Subcutaneous abdominal adipose tissue (tissue), 5 donors: ENCODE measurements at regions not wholly inside any gene's neighbourhood (a gene's known extent, or its start where the extent isn't known, plus 50 kb on each side); places are given as distances from the start of the nearest gene placed in this dataset.

Source experiments
- H3K27ac ChIP-seq: one replicate; pipeline ENCODE4 v1.7.0; 2013; ENCODE audit warnings: low read depth, mild to moderate bottlenecking, inconsistent platforms, low read length, moderate library complexity
- H3K27me3 ChIP-seq, 5 donors: one replicate each; pipeline ENCODE4 v1.7.0; 2013; ENCODE audit warnings: low read length in 5 of 5, inconsistent platforms in 1 of 5; ENCODE audit not compliant: control insufficient read depth in 5 of 5, insufficient read depth in 4 of 5
- H3K36me3 ChIP-seq, 5 donors: one replicate each; pipeline ENCODE4 v1.7.0; 2013; ENCODE audit warnings: low read length in 5 of 5; ENCODE audit not compliant: control insufficient read depth in 5 of 5, insufficient read depth in 5 of 5
- H3K4me1 ChIP-seq, 5 donors: one replicate each; pipeline ENCODE4 v1.7.0; 2013; ENCODE audit warnings: low read length in 5 of 5, mild to moderate bottlenecking in 3 of 5, moderate library complexity in 1 of 5; ENCODE audit not compliant: control insufficient read depth in 5 of 5, insufficient read depth in 5 of 5
- H3K4me3 ChIP-seq, 5 donors: one replicate each; pipeline ENCODE4 v1.7.0; 2013; ENCODE audit warnings: low read length in 5 of 5, low read depth in 1 of 5
- H3K9ac ChIP-seq, 5 donors: one replicate each; pipeline ENCODE4 v1.7.0; 2013; ENCODE audit warnings: low read length in 5 of 5, mild to moderate bottlenecking in 4 of 5, moderate library complexity in 3 of 5
- H3K9me3 ChIP-seq, 5 donors: one replicate each; pipeline ENCODE4 v1.7.0; 2013; ENCODE audit warnings: low read length in 5 of 5; ENCODE audit not compliant: control insufficient read depth in 5 of 5
- donor health status: healthy.
- donor health status: healthy.
- donor health status: healthy.
- donor health status: healthy.
- donor health status: healthy.

DNA sequence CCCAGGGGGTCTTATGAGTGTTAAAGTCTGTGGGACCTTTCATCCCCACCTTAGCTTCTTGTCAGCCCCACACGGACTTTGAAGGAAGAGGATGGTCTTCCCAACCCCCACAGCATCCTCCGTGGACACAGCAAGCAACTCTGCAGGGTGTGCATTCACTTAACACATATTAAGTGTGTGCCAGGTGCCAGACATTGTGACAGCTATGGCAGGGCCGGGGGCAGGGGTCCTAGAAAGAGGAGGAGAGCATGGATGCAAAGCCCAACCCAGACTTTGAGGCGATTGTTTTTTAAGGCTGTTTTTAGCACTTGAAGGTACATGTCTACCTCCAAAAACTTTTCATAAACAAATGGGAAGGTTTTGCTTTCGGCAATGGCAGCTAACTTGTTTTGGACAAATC is 121.6 kb upstream of the KCNG1 start:
- peaks cover 0 to 2% (median 0%) of the 10 kb centered on the region in 5 donors for H3K9me3 ChIP-seq
- no peak overlapping the region for H3K9ac ChIP-seq
- no peak overlapping the region for H3K4me3 ChIP-seq
- no peak overlapping the region for H3K27ac ChIP-seq
- H3K36me3 ChIP-seq = no peaks in the 10 kb centered on the region
- H3K4me1 ChIP-seq = no peaks in the 10 kb centered on the region
- peaks cover 4 to 13% (median 10%) of the 10 kb centered on the region in 5 donors for H3K27me3 ChIP-seq

DNA sequence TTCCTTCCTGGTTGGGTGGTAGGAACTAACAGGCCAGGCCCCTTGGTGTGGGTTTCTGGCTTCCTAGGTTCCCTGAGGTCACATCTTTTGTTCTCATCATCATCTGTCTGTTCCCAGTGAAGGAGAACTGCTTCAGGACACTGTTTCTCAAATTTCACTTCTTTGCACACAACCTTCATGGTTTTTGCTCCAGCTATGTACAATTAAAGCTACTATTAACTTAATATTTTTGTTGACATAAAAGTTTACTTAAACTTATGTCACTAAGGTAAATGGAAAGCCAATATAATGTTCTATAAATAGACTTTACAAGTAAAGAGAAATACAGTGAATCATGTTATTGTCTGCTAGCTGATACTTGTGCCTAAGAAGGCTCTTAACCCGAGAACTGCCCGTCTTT is 120.7 kb upstream of the KCNG1 start:
- Histone ChIP-seq H3K27me3 (peaks cover 4 to 13% (median 10%) of the 10 kb centered on the region in 5 donors), H3K36me3 (no peaks in the 10 kb centered on the region), H3K9me3 (peaks cover 0 to 2% (median 0%) of the 10 kb centered on the region in 5 donors), H3K9ac (no peak overlapping the region), H3K4me1 (no peaks in the 10 kb centered on the region), H3K4me3 (no peak overlapping the region), H3K27ac (no peak overlapping the region)

DNA sequence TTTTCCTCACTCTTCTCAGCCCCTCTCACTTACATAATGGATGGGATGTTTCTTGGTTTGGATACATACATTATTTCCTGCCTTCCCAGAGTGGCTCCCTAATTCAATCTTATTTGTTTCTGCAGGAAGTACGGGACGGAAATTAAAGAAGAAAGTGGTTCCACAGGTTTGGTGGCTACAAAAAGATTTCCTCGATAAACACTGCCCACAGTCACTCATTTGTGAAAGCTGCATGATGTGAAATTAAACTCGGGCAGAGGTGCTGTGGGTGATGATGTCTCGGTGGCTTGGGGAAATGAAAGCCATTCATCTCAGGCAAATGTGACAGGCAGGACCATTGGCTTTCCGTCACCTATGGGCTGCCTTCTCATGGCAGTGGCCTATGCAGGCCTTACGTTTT is 119.5 kb upstream of the KCNG1 start:
- Histone ChIP-seq H3K27ac (no peak overlapping the region), H3K4me3 (no peak overlapping the region), H3K9me3 (peaks cover 0 to 2% (median 0%) of the 10 kb centered on the region in 5 donors), H3K36me3 (no peaks in the 10 kb centered on the region), H3K4me1 (no peaks in the 10 kb centered on the region), H3K9ac (no peak overlapping the region), H3K27me3 (peaks cover 4 to 13% (median 10%) of the 10 kb centered on the region in 5 donors)

DNA sequence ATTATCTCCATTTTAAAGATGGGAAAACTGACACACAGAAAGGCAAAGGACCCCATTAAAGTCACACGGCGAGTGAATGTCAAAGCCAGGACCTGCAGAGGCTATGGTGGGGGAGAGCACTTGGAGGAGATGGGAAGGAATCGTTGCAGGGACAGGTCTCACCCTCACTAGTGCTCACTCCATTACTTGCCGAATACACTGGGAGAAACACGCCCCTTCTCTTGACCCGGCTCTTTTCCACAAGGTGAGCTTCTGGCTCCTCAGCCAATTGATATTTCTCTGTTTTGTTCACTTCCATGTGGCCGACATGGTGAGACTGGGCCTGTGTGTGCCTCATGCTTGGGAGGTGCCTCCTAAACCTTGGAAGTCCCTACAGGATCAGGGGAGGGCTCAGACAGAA is 117.8 kb upstream of the KCNG1 start:
- Histone ChIP-seq H3K36me3 (no peaks in the 10 kb centered on the region), H3K9me3 (peaks cover 0 to 2% (median 0%) of the 10 kb centered on the region in 5 donors), H3K27me3 (peaks cover 4 to 13% (median 10%) of the 10 kb centered on the region in 5 donors), H3K4me3 (no peak overlapping the region), H3K4me1 (peaks cover 0 to 4% (median 0%) of the 10 kb centered on the region in 5 donors), H3K9ac (no peak overlapping the region), H3K27ac (no peak overlapping the region)

DNA sequence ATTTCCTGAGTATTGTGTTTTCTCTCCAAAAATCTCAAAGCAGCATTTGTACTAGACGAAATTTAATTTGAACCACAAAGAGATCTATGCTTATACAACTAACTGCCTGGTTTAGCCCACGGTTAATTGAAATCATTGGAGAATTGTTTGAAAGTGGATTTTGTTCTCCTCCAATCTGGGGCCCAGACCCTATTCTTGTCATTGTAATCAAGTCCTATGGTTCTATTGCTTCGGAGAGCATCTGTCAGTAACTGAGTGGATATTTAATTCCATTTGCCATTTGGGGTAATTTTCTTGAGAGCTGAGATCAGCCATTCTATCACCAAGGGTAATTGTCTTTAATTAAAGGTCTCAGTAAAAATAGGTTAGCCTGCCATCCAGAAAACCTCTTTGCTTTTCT is 117.0 kb upstream of the KCNG1 start:
- Histone ChIP-seq H3K27ac (no peak overlapping the region), H3K36me3 (no peaks in the 10 kb centered on the region), H3K9ac (no peak overlapping the region), H3K9me3 (no peaks in the 10 kb centered on the region), H3K4me3 (no peak overlapping the region), H3K27me3 (peaks cover 4 to 12% (median 8%) of the 10 kb centered on the region in 5 donors), H3K4me1 (peaks cover 0 to 4% (median 0%) of the 10 kb centered on the region in 5 donors)

DNA sequence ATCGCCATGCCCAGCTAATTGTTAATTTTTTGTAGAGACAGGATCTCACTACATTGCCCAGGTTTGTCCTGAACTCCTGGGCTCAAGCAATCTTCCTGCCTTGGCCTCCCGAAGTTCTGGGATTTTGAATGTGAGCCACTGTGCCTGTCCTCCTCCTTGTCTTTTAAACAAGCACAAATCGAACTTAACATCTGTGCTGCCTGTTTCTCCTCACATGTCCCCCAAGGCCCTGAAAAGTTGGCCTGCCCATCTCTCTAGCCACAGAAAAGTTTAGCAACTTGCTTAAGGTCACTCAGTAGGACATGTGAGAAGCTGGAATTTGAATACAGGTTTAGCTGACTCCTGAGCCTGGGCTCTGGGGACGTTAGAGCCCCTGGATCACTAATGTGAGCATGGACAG is 115.7 kb upstream of the KCNG1 start:
- H3K9me3 ChIP-seq = no peaks in the 10 kb centered on the region
- H3K36me3 ChIP-seq = no peaks in the 10 kb centered on the region
- H3K4me1 ChIP-seq = peaks cover 0 to 4% (median 0%) of the 10 kb centered on the region in 5 donors
- H3K27ac ChIP-seq = no peak overlapping the region
- H3K27me3 ChIP-seq = peaks cover 0 to 5% (median 4%) of the 10 kb centered on the region in 5 donors
- no peak overlapping the region for H3K4me3 ChIP-seq
- H3K9ac ChIP-seq = no peak overlapping the region

DNA sequence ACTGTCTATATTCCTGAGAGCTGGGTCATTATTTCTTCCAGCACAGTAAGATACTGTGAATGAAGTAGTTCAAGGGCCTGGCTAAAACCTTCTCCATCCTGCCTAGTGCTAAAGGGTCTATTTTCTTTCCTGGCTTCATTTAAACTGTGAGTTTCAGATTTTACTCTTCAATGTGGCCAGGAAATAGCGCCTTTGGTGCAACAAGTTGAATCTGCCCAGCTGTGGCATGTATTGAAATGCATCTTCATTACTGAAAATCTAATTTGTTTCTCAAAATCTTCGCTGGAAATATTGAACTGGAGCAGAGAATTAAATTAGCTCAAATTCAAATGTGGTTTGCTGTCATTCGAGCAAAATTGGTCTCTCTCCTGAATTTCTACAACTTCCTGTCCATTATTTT is 114.6 kb upstream of the KCNG1 start:
- peaks cover 0 to 5% (median under 1%) of the 10 kb centered on the region in 5 donors for H3K27me3 ChIP-seq
- no peaks in the 10 kb centered on the region for H3K36me3 ChIP-seq
- H3K4me3 ChIP-seq = no peak overlapping the region
- no peak overlapping the region for H3K27ac ChIP-seq
- no peaks in the 10 kb centered on the region for H3K9me3 ChIP-seq
- peaks cover 0 to 4% (median 0%) of the 10 kb centered on the region in 5 donors for H3K4me1 ChIP-seq
- no peak overlapping the region for H3K9ac ChIP-seq

DNA sequence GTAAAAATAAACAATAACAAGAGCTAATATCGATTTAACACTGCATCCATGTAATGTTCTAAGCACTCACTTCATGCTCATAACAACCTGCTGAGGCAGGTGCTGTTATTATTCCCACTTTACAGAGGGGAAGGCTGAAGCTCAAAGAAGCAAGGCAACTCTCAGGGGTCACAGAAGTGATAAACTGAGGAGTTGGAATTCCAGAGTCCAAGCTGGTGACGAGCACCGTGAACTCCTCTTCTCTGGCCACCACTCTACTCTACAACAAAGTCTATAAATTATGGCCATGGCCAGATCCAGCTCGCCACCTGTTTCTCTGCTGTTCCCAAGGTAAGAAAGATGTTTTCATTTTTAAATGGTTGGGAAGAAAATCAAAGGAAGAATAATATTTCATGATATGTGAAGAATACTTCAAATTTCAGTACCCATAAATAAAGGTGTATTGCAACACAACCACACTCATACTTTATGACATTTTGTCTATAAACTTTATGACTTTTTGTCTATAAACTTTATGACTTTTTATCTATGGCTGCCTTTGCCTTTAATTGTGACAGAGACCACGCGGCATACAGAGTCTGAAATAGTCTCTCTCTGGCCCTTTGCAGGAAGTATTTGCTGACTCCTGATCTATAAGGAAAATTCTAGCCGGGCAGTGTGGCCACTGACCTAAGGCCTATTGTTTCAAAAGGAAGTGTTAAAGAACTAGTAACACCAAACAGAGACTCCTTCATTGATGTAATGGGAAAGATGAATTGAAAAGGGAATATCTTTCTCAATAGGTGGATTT is 113.2 kb upstream of the KCNG1 start:
- Histone ChIP-seq H3K4me3 (no peak overlapping the region), H3K27me3 (peaks cover 0 to 10% (median 0%) of the 10 kb centered on the region in 5 donors), H3K27ac (no peak overlapping the region), H3K36me3 (no peaks in the 10 kb centered on the region), H3K9me3 (no peaks in the 10 kb centered on the region), H3K9ac (no peak overlapping the region), H3K4me1 (peaks cover 0 to 4% (median 0%) of the 10 kb centered on the region in 5 donors)

DNA sequence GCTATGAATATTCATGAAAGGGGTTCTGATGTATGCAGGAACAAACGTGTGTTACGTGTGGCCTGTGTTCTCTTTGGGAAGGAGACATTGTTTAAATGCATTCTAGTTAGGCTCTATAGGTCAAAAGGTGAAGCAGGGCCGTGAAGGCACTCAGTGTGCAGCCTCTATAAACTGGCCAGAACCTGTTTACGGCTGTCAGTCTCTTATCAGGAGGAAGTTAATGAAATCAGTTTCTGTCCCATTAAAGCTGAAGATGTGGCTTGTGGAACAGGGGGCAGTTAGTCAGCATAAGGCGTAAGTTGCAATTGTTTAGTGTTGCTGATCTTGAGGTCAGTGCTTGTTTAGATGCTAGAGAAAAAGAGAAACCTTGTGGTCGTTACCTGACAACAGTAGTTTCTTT is 111.5 kb upstream of the KCNG1 start:
- H3K36me3 ChIP-seq = no peaks in the 10 kb centered on the region
- no peak overlapping the region for H3K27ac ChIP-seq
- H3K9ac ChIP-seq = no peak overlapping the region
- peaks cover 0 to 14% (median 1%) of the 10 kb centered on the region in 5 donors for H3K27me3 ChIP-seq
- peaks cover 0 to 4% (median 0%) of the 10 kb centered on the region in 5 donors for H3K4me1 ChIP-seq
- no peak overlapping the region for H3K4me3 ChIP-seq
- no peaks in the 10 kb centered on the region for H3K9me3 ChIP-seq

DNA sequence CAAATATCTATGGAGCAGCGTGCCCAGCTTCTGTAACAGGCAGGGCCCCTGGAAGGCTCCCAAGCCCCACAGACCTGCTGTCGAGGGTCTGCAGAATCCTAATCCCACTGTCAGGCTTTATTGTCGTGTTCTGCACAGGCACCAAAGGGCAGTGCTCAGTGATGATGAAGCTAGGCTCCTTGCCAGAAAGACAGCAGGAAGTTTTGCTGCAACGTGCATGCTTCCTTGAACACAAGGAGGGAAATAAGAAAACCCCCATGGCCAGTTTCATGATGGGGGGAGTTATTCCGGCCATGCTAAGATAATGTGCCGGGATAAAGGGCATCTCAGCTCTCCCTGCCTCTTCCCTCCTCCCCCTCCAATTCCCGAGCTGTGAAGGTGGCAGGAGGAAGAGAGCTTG is 109.4 kb upstream of the KCNG1 start:
- H3K9ac ChIP-seq = no peak overlapping the region
- H3K4me3 ChIP-seq = no peak overlapping the region
- H3K9me3 ChIP-seq = no peaks in the 10 kb centered on the region
- H3K4me1 ChIP-seq = peaks cover 0 to 4% (median 0%) of the 10 kb centered on the region in 5 donors
- H3K27me3 ChIP-seq = peaks cover 0 to 14% (median 5%) of the 10 kb centered on the region in 5 donors
- no peaks in the 10 kb centered on the region for H3K36me3 ChIP-seq
- no peak overlapping the region for H3K27ac ChIP-seq
